HG03066 (cell line): ENCODE measurements at regions not wholly inside any gene's neighbourhood (a gene's known extent, or its start where the extent isn't known, plus 50 kb on each side); places are given as distances from the start of the nearest gene placed in this dataset.

ENCODE experiments used
- ATAC-seq: cut with Tn5 transposase; IDR thresholded peaks from one replicate; pipeline ENCODE4 v1.9.1; 2021; ENCODE audit warnings: low read depth; ENCODE audit not compliant: unreplicated experiment

- no peak for ATAC-seq
Measured at GRCh38 chr12:84315926-84316325, 596.7 kb downstream of the SLC6A15 start.

DNA sequence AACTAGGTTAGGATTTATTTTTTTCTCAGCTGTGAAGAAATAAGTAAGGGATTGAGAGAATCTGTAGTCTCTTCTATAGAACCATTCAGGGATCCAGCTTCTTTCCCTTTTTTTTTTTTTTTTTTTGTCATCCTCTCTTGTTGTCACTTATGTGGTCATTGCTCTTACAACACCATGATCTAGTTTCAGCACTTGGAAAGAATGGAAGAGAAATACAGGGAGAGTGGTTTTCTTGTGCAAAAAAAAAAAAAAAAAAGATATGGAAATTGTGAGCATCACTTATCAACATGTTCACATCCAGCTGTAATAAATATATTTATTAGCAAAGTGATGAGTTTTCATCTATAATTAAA is 599.3 kb downstream of the SLC6A15 start:
- no peak for ATAC-seq

- ATAC-seq = no peak
Measured at GRCh38 chr12:84308211-84308610, 604.4 kb downstream of the SLC6A15 start.

- ATAC-seq = no peak
Measured at GRCh38 chr12:84305144-84305543, 607.5 kb downstream of the SLC6A15 start.

- ATAC-seq = no peak
Measured at GRCh38 chr12:84294246-84294645, 618.4 kb downstream of the SLC6A15 start.

- ATAC-seq = no peak
Measured at GRCh38 chr12:84290168-84290567, 622.4 kb downstream of the SLC6A15 start.

DNA sequence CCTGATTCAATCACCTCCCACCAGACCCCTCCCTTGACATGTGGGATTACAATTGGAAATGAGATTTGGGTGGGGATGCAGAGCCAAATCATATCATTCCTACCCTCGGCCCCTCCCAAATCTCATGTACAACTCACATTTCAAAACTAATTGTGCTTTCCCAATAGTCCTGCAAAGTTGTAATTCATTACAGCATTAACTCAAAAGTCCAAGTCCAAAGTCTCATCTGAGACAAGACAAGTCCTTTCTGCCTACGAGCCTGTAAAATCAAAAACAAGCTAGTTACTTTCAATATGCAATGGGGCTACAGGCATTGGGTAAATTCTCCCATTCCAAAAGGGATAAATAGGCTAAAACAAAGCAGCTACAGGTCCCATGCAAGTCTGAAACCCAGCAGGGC is 634.6 kb downstream of the SLC6A15 start:
- no peak for ATAC-seq

DNA sequence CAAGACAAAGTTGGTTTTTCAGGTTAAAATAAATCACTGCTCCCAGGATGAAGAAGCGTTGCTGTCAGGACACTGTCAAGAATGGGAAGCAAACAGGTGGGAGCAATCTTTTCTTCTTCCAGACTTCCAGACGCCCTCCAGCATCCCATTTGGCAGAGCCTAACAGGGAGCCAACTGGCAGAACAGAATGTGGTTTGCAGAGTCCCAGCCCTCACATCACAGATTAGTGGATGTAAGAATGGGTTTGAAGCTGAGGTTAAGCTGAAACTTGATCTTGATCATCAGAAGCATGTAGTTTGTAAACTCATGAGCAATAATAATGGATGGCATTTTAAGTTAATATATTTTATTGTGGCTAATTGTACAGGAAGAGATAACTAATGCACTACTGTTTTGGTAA is 636.4 kb downstream of the SLC6A15 start:
- no peak for ATAC-seq

GRCh38 chr12:84272324-84272723 is 640.3 kb downstream of the SLC6A15 start:
- no peak for ATAC-seq

DNA sequence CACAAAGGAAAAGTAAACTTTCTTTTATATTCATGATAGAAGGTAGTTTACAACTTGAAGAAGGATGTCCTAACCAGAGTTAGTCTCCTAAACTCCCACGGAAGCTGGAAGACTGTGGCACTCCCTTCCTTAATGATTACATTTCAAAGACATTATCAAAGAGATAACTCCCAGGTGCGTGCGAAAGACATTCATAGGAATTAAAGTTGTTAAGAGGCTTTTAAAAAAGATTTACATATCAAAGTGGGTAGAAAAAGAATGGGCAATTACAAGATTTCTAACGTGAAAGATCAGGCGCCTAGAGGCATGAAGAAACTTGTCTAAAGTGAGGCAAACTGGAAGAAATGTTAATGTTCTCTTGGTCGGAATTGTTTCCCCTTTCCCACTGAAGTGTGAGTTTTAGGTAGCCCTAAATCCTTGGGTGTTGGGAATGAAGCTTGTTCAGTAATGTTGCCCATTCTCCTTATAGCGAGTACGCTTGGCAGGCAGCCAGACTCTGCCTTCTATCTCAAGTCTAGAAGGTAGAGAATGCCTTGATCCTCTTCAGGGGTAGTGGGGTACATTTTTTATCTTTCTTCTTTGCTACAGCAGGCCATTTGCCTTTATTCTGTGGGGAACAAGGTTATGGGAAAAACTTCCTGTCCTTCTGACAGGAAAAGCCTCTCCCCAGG is 642.0 kb downstream of the SLC6A15 start:
- no peak for ATAC-seq

GRCh38 chr12:84247931-84248330 is 664.7 kb downstream of the SLC6A15 start:
- ATAC-seq = no peak

- no peak for ATAC-seq
Measured at GRCh38 chr12:84243686-84244085, 668.9 kb downstream of the SLC6A15 start.

- ATAC-seq = no peak
Measured at GRCh38 chr12:84222841-84223240, 689.8 kb downstream of the SLC6A15 start.

DNA sequence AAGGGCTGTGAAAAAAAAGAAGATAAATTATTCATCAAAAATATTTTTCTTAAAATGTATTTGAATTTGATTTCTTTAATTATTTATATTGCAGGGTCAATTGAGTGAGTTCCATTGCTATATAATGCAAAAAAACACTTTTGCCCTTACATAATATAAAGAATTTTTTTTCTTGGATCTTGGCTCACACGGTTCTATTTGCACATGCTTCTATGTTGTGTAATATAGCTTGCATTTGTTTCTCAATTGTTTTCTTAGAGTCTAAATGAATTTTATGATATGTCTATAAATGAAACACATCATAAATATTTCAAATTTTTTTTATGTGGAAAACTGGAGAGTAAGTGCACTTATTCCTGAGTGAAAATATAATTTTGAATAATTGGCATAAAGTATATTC is 694.2 kb downstream of the SLC6A15 start:
- ATAC-seq = no peak

DNA sequence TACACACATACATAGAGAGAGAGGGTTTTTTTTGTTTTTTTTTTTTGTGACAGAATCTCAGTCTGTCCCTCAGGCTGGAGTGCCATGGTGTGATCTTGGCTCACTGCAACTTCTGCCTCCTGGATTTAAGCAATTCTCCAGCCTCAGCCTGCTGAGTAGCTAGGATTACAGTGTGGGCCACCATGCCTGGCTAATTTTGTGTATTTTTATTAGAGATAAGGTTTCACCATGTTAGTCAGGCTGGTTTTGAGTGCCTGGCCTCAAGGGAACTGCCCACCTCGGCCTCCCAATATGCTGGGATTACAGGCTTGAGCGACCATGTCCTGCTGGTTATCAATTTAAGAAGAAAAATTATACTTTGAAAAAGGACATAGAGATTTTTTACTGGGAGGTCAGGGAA is 710.6 kb downstream of the SLC6A15 start:
- no peak for ATAC-seq

DNA sequence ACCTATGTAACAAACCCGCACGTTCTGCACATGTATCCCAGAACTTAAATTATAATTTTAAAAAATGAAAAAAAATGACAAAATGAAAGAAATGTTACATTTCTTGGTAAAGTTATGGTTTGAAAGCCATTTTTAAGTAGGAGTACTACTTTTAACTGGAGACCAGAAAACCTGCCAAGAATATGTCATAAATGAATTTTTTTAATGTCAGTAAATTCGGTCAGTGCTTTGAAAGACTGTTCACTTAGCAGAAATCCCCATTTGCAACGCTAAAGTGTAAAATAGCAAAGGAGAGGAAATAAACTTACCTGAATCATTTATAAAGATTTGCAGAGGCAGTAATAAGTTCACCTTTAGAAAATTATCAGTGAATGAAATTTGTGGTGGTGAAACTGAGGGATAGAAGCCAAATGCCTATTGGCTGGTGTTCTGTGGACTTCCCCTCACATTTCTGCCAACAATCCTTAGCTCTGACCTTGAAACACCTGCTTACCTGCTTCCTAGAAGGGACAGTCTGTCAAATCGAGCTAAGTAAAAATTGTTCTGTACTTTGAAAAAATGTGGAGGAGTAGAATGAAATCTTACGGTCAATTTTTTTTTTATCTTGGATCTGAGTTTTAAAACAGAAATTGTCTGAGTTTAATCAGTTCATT is 714.2 kb downstream of the SLC6A15 start:
- ATAC-seq = no peak

DNA sequence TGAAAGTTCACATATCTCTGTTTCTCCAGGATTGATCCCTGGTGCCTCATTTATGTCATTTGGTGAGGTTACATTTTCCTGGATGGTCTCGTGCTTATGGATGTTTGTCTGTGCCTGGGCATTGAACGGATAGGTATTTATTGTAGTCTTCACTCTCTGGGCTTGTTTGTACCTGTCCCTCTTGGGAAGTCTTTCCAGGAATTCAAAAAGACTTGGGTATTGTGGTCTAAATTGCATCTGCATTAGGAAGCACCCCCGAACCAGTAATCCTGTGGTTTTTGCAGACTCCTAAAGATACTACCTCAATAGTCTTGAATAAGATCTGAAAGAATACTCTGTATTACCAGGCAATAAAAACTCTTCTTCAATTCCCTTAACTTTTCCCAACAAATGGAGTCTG is 720.8 kb downstream of the SLC6A15 start:
- no peak for ATAC-seq

DNA sequence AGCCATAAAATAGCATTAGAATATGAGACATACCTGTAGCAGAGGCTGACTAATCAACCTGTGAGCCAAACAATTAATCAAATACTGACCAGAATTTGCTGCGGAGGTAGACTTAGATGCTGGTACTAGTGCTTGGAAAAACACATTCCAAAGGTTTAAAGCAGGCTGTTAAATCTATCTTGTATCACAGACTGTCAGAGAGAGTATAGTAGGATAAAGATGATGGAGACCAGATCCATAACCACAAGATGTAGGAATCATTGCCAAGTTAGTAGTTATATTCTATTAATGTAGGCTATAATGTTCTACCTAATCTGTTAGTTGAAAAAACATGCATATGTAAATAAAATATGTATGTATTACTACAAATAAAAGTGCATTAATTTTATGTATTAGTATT is 726.2 kb downstream of the SLC6A15 start:
- ATAC-seq = no peak

DNA sequence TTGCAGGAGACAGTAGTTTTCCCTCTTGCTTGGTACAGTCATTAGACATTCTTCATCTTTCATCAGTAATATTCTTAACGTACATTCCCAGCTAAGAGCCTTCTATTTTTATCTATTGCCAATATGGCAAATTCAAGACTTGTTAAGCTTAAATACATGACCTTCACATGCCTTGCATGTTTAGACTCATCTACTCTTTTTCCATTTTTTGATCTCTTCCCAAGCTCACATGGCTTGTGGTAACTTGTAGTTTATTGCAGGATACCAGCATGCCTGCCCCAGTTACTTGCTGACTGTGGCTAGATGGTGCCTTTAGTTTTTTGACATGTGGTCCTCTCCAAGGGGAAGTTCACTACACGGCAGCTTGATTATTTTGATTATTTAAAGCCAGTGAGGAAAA is 729.0 kb downstream of the SLC6A15 start:
- ATAC-seq = no peak

GRCh38 chr12:84174115-84174514 is 738.5 kb downstream of the SLC6A15 start:
- no peak for ATAC-seq

GRCh38 chr12:84172823-84173424 is 739.7 kb downstream of the SLC6A15 start:
- no peak for ATAC-seq

DNA sequence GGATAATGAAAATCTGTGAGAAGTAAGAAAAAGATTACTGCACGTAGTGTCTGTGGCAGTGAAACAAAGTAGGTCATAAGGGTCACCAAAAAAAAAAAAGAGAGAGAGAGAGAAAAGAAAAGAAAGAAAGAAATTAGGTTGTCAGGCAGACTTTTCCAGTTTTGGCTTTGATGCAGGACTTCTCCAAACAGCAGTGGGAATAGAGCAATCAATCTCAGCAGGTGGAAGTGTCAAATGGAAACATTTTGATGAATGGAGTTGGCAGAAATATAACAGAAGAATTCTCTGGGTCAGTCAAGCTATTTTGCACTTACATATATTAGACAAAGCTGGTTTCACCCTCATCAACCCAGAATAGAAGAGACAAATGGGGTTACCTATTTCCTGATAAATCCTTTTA is 745.8 kb downstream of the SLC6A15 start:
- ATAC-seq = no peak
